ENCODE measurements at regions not wholly inside any gene's neighbourhood (a gene's known extent, or its start where the extent isn't known, plus 50 kb on each side); places are given as distances from the start of the nearest gene placed in this dataset.

- TF ChIP-seq CTCF (IDR thresholded peaks at IDR 0.05; ENCODE audit: extremely low read depth in 1 of 2, insufficient read depth in 1 of 2, low read depth in 1 of 2, low read length in 2 of 2) (no peak), POLR2AphosphoS5 (IDR thresholded peaks at IDR 0.05; ENCODE audit: insufficient read depth, low read depth, low read length) (no peak), POLR2A (IDR thresholded peaks at IDR 0.05; ENCODE audit: low read depth, low read length) (no peak), MAX (IDR thresholded peaks at IDR 0.05; ENCODE audit: insufficient read depth, insufficient read length) (no peak), JUN (IDR thresholded peaks at IDR 0.05; ENCODE audit: borderline replicate concordance, insufficient read depth, insufficient read length, low read depth) (no peak), EZH2 (IDR thresholded peaks at IDR 0.05; ENCODE audit: borderline replicate concordance, low read depth, low read length, severe bottlenecking) (no peak), GATA2 (IDR thresholded peaks at IDR 0.05; ENCODE audit: insufficient read depth, insufficient read length, low read depth, low read length) (no peak)
Measured at GRCh38 chr3:163538387-163538786, 1539.9 kb downstream of the SI start.

Measured in endothelial cell of umbilical vein (primary cell).